GM21528 (cell line): ENCODE measurements at regions not wholly inside any gene's neighbourhood (a gene's known extent, or its start where the extent isn't known, plus 50 kb on each side); places are given as distances from the start of the nearest gene placed in this dataset.

Experiments
- ATAC-seq: cut with Tn5 transposase; IDR thresholded peaks from one replicate; pipeline ENCODE4 v1.9.1; 2021; ENCODE audit warnings: mild to moderate bottlenecking, moderate library complexity; ENCODE audit not compliant: unreplicated experiment, low FRiP score

DNA sequence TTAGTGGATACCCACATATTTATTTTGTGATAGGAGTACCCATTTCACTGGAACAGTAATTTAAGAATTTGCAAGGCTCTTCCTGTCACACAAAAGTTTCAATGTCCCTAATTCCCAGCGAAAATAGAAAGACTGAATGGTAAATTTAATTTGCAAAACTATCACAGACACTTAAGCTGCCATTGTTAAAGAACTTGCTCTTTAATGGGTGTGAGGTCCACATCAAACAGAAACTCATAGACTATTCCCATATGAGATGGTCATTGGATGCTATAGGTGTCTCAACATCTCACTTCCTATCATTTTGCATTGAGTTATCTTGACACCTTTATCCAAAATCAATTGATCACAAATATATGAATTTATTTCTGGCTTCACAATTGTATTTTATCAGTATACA is 415.9 kb downstream of the GPAM start:
- ATAC-seq, result no peak

DNA sequence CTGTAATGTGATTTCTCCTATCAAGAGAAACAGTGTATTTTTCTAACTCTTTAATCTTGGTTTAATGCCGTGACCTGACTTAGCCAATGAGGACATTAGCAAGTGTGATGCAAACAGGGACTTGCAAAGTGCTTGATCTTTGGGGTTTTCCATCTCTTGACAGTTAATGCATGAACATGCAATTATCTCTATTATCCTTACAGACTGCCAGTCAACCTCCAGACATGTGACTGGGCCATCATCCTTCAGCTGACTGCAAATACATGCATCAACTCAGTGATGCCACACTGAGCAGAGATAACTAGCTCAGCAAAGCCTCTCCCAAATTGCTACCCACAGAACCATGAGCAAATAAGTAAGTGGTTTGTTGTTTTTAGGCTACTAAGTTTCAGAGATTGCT is 409.6 kb downstream of the GPAM start:
- no peak for ATAC-seq

DNA sequence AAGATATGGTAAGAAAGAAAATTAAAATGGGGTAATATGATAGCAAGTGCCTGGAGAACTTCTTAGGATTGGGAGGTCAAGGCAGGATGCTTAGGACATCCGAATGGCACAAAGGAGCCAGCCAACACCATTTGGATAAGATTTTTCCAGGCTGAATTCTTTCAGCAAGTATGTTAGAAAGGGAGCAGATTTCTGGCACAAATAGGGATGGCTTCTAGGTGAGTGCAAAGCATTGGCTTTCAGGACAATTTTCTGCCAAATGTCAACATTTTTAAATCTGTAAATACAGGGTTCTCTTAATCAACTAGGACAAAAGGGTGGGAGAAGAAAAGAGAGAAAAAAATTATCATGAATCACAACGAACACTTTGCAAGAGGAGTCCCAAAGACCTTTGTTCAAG is 409.1 kb downstream of the GPAM start:
- ATAC-seq, result no peak

DNA sequence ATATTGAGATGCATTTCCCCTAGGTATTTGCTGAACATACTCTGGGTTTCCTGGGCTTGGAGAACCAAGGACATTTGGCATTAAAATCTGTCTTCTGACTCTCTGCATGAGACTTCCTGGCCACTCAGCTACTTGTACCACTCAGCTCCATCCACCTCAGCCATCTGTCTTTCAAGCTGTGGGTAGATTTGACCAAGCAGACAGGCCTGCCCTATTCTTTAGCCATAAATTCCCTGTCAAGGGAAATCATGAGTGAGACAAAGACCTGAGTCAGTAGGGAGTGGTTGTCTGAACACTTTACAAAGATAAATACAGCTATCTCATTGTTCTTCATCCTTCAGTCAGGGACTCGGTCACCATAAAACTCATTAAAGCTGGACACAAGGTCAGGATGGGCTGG is 399.1 kb downstream of the GPAM start:
- ATAC-seq, result no peak

DNA sequence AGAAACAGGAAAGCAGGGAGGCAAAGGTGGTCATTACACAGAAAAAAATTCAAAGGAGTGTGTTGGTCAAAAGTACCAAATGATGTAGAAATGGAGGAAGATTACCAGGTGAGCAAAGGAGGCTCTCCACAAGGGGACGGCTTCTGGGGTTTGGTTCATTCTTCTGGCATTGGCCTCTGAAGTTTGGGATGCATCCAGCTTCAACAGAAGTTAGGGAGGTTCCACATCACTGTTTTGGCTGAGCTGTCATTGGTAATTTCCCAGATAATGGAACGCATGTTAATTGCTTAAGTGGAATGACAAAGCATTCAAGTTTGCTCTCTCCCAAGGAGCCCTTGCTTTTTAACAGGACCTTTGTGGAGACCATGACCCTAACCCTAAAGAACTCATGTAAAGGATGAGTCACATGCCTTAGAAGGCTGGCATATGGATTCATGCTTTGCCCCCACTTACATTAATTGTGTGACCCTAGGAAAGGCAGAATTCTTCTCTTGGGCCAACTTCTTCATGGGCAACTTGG is 398.6 kb downstream of the GPAM start:
- no peak for ATAC-seq

DNA sequence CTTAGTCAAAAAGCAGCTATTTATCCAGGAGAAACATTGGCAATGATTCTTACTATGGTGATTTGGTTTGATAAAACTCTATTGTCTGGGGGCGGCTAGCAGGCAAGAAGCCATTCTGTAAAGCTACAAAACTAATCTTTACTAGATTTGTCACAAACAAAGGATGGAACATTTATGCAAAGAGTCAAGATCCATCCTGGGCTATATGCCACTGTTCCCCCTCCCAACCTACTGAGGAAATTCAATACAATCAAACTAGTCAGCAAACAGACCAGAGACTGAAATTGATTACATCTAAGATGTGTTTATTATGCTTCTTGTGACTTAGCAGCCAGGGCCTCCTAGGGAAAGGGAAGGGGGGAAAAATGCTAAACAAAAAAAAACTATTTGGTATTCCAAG is 397.6 kb downstream of the GPAM start:
- no peak for ATAC-seq

DNA sequence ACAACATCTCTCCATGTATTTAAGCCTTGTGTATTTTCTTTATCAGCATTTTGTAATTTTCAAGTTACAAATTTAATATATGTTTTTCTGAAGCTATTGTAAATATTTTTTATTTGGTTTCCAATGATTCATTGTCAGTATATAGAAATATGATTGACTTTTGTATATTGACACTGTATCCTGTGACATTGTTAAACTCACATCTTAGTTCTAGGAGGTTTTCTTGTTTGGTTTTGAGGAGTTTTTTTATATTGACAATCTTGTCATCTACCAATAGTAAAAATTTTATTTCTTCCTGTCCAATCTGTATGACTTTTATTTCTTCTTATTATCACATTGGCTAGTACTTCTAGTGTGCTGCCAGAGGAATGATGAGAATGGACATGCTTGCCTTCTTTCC is 393.7 kb downstream of the GPAM start:
- no peak for ATAC-seq

DNA sequence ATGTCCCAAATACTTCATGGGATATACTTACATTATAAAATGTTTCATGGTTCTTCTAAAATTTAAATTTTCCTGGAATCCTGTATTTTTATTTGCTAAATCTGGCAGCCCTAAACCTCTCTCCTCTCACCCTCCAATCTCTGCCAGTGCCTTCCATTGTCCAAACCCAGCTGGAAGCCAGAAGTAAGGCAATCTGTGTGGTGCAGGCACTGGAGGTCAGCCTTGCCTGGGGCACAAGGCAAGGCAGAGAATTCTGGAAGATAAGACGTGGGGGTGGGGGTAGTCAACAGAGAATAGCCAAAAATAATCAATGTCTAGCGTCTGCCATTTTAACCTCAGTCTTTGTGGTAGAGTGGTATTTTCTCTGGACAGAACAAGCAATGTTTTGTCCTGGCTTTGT is 381.7 kb downstream of the GPAM start:
- no peak for ATAC-seq

DNA sequence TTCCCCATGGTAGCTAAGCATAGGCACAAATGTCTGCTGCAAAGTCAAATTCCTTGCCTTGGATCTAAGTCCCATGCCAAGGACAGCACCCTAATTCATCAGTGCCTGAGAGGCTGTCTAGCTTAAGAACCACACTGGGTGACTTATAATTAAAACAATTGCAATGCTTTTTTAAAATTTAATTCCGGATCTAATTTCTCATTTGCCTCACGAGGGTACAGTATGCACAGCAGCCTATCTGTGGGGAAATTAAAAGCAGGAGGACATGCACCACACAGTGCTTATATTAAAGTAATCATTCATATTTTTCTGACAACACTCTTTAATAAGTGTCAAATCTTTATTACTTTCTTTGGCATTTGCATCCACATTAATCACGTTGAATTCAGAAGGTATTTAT is 378.8 kb downstream of the GPAM start:
- no peak for ATAC-seq

DNA sequence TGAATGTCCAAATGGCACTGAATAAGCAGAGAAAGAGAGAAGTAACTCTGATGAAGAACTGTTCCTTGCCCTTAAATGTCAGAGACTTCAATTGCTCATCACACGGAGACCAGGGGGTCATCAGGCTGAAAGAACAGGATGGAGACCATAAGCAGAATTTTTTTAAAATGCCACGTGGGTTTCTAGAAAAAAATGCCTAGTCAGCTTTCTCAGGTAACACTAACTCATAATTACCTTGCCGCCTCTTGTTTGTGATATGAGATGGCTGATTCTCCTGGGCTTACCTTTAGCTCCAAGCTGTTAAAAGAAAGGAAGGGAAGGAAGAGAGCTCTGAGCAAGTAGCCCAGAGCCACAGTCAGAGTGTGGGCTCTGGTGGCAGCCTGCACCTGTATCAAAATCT is 372.0 kb downstream of the GPAM start:
- no peak for ATAC-seq

DNA sequence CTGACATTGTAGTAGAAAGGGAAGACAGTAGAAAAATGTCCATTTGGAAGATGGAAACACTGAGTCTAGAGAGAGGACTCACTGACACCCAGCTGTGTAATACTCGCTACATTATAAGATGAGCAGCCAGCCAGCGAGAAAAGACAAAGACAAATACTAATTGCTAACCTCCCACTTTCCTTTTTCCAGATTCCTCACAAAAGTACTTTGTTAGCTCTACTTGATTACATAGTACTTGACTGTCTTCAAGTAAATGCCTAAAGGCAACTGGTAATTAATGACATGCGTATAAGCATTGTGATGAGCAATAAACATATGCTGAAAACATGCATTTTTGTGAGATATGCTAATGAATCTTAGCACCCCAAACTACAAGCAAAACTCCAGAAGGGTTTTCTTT is 363.1 kb downstream of the GPAM start:
- ATAC-seq, result no peak

DNA sequence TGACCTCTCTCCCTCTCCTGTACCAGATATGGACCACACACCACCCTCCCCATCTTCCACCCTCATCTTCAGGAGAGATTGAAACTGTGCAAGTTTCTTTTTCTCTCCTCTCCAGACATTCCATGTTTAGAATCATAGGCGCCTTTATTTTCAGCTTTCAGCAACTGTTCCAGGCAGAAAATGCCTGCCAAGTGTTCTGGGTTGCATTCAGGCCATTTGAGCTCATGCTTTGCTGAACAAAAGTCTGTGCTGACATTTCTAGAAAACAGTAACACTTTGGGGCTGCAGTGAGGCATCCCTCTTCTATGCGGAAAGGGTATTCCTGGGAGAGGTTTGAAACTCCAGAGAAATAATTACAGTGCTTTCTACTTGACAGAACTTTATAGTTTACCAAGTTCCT is 361.7 kb downstream of the GPAM start:
- ATAC-seq, result no peak

DNA sequence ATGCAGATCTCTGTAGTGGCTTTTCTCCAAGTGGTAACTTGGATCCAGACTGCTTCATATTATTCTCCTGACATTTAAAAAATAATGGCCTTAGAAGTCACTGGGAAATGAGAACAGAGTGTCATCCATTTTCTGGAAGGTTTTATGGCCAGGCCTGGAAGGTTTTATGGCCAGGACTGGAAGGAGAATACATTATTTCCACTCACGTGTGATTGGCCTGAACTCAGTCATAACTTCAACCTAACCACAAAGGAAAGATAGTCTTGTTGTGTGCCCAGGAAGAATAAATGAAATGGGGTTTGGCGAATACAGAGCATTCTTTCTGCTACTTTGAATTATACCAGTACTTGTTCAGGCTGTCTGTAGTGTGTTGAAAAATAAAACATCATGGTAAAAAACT is 360.9 kb downstream of the GPAM start:
- ATAC-seq, result no peak

DNA sequence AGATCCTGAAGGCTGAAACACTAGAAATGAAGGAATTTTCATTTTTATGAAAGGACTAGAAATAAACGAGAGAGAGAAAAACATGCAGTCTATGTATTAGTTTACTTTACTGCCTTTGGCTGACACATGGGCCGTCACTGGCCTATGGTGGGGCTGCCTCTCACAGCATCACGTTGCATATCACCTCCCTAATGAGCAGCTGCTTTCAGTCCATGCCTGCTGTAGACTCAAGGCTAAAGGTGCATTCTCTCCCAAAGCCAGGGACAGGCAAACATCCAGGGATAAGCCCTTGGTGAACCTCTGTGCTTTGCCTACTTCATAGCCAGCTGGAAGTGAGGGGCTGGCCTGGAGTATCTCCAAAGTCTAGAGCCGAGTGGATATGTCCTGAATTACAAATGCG is 359.4 kb downstream of the GPAM start:
- no peak for ATAC-seq

DNA sequence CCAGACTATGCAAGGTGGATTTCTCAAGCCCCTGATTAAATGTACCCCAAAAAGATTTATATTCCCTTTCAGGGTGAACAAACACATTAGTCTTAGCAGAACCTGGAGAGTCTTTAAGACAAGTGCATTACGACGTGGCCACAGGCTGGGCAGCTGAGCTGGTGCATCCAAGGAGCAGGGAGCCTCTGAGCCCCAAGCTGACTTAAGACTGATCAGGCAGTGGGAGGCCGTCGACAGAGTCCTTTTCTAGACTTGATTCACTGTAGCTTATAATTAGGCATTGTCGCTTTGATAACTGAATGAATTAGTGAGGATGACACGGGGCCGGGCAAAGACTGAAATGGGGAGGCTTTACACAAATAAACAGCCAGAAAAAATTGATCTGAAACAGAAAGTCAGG is 353.2 kb downstream of the GPAM start:
- no peak for ATAC-seq

DNA sequence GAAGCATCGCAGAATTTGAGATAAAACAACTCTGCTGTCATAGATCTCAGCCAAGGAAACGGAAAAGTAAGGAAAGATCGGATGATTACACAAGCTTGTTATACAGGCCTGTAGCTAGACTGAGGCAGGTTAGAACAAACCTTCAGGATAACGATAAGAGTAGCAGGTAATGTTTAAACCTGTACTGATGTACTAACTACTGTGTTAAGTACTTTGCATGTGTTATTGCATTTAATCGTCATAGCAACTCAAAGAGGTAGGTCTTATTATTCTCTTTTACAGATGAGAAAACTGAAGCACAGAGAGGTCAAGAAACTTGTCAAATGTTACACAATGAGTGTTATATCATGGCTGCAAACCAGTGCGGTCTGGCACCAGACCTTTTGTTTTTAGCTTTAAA is 352.5 kb downstream of the GPAM start:
- no peak for ATAC-seq

DNA sequence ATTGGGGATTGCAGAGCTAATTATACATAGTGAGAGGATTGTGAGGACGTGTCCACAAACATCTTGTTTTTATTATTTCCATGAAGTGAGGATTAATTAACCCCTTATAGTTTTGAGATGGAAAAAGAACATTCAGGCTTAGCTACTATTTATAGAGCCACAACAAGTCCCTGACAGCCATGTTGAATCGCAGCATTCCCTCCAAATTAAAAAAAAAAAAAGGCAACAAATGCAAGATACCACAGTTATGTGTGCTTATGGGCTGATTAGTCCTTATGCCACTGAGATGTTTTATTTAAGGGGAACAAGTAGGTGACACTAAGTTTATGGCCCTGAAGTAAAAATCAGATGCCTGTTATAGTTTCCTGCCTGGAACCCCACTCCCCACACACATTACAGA is 350.3 kb downstream of the GPAM start:
- ATAC-seq, result no peak

DNA sequence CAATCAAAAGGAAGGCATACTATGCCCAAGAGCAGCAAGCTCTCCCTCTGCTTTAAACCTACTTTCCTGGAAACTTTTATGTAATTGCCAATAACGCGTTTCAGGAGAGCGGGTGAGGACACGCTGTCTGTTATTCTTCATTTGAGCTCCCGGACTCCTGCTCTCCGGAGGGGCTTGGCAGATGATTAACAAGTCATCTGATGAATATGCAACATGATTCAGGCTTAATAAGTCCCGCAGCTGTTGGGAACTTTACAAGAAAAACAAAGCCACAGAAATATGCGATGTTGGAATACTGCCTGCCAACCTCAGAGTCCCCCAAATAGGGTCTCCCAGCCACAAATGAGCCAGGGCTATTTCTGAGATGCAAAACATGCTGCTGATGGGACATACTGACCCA is 348.0 kb downstream of the GPAM start:
- ATAC-seq, result no peak

DNA sequence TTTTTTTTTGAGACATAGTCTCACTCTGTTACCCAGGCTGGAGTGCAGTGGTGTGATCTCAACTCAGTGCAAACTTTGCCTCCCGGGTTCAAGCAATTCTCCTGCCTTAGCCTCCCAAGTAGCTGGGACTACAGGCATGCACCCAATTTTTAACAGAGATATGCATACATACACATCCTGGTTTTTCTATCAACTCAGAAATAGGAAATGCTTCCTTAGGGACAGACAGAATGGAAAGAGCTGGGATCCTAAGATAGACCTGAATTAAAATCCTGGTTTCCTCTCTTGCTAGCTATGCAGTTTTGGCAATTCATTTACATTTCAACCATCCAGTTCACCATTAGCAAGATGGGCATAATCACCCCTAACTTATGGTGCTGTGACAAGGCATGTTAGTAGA is 347.5 kb downstream of the GPAM start:
- no peak for ATAC-seq

DNA sequence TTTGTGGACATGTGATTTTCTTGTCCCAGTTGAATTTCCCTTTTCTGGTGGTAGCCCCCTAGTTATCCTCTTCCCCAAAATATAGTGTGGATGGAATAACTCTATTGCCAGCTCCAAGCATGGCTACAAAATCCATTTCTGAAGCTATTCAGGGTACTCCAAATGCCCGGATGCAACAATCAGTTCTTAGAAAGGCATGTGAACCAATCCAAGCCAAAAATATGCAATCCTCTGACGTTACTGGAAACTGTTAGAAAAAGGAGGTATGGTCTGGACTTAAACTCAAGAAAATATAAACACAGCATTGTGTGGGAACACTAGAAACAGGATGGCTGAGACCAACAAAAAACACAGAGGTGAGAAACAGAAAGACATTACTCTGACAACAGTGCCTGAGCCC is 347.0 kb downstream of the GPAM start:
- ATAC-seq, result no peak

DNA sequence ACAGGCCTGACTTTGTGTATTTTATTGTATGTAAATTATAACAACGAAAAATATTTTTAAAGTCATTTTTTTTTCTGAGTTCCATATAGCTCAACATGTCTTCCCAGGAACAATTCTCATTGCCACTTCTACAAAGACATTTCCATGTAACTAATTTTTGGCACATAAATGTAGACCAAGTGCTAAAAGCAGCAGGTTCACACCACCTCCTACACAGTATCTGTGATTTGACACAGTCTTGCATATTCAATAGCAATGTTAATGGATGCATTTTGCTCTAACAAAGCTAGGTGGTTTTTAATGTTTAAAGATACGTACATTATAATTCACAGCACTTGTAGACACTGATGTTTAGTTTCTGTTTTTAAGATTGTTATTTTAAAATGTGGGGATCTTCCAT is 346.5 kb downstream of the GPAM start:
- no peak for ATAC-seq

DNA sequence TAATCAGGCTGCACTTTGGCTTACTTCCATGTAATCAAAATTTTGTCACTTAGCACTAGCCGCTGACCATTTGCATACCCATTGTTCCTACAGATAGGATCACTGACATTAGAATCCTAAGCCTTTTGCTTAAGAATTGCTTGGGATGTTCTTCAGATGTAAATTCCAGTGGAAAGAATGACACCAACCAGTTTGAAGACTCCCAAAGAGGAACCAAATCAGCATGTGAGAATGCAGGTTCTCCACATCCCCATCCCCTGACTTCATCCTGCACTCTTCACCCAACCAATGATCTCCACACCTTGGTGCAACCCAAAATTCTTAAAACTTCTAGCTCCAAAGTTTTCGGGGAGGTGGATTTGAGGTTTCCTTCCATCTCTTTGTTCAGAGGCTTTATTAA is 345.6 kb downstream of the GPAM start:
- no peak for ATAC-seq

DNA sequence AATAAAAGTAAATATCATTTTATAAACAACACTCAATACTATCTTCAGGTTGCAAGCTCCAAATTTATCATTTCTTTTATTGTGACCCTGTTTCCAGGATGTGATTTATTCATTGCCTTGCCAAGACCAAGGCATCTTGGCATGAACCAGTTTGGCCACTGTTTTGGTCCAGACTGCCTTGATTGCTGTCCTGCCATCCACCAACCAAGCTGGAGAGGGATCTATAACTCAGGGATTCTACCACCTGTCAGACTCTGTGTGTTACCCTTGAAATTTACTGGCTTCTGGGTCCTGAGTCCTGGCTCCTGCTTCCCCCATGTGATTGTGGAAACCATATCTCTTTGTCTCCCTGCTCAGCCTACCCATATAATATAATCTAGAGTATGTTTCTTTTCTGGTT is 343.0 kb downstream of the GPAM start:
- no peak for ATAC-seq

DNA sequence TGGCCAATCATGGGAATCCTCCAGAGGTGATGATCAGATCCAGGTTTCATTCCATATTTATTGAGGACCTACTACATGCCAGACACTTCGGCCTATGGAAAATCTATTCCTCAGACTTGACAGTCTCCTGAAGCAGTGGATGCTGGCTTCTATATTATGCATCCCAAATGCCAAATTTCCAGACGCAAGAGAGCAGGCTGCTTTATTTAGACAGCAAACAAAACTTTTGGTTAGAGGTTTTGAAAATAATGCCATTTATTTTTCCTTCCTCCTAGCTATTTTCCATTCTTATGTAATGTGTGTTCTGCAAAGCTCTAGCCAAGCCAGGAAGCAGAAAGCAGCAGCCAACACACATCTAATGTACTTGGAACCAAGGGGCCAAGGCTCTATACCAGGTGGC is 330.8 kb downstream of the GPAM start:
- ATAC-seq, result no peak
